CD8-positive, alpha-beta memory T cell (primary cell): ENCODE measurements at regions not wholly inside any gene's neighbourhood (a gene's known extent, or its start where the extent isn't known, plus 50 kb on each side); places are given as distances from the start of the nearest gene placed in this dataset.
"Not testable (repeated sequence)": the region's sequence is repeated elsewhere in the genome, so short reads cannot be mapped to it uniquely, and the experiment has no call there.

Experiments used
- CTCF ChIA-PET: fragments of 350-600 bp; sonication (Branson Sonifier 250); formaldehyde crosslinking; loops from one replicate; lab custom pipeline; 2021; ENCODE audit warnings: antibody characterized with exemption; lab: Charles Lee
- POLR2A ChIA-PET: fragments of 350-600 bp; sonication (Branson Sonifier 250); formaldehyde crosslinking; loops from one replicate; lab custom pipeline; 2021; ENCODE audit warnings: antibody characterized with exemption; lab: Charles Lee
- DNase-seq, 5 donors: peaks; one replicate each; pipeline versions ENCODE4 v3.0.0 to v3.0.0-alpha.2; 2020 to 2022; ENCODE audit warnings: mixed read lengths in 1 of 5
- H3K27ac ChIP-seq: one replicate; pipeline ENCODE4 v1.7.0; 2013; ENCODE audit warnings: low read depth, mild to moderate bottlenecking, low read length, moderate library complexity
- H3K27me3 ChIP-seq: 2 replicates; pipeline ENCODE4 v1.7.0; 2013; ENCODE audit warnings: low read length, mild to moderate bottlenecking; ENCODE audit not compliant: insufficient read depth, poor library complexity, severe bottlenecking
- H3K36me3 ChIP-seq: 2 replicates; pipeline ENCODE4 v1.7.0; 2013; ENCODE audit warnings: mild to moderate bottlenecking, low read length, moderate library complexity; ENCODE audit not compliant: insufficient read depth
- H3K4me1 ChIP-seq: 2 replicates; pipeline ENCODE4 v1.7.0; 2013; ENCODE audit warnings: mild to moderate bottlenecking, low read length, moderate library complexity; ENCODE audit not compliant: insufficient read depth
- H3K4me3 ChIP-seq: 2 replicates; pipeline ENCODE4 v1.7.0; 2013; ENCODE audit warnings: mild to moderate bottlenecking, low read length
- H3K9me3 ChIP-seq: 2 replicates; pipeline ENCODE4 v1.7.0; 2013; ENCODE audit warnings: mild to moderate bottlenecking, low read length
- H3K27ac Mint-ChIP-seq, 8 donors: one replicate each; pipeline ENCODE4 v1.8.0; 2020 to 2021; ENCODE audit warnings: mixed read lengths in 8 of 8, mild to moderate bottlenecking in 6 of 8, inconsistent platforms in 3 of 8, moderate library complexity in 3 of 8
- H3K27me3 Mint-ChIP-seq, 2 donors: one replicate each; pipeline ENCODE4 v1.8.0; 2020 to 2021; ENCODE audit warnings: mixed read lengths in 2 of 2, mild to moderate bottlenecking in 1 of 2, moderate library complexity in 1 of 2
- H3K36me3 Mint-ChIP-seq, 3 donors: one replicate each; pipeline ENCODE4 v1.8.0; 2020 to 2021; ENCODE audit warnings: mixed read lengths in 3 of 3, inconsistent platforms in 1 of 3, mild to moderate bottlenecking in 1 of 3
- H3K4me1 Mint-ChIP-seq, 3 donors: one replicate each; pipeline ENCODE4 v1.8.0; 2020 to 2021; ENCODE audit warnings: mixed read lengths in 3 of 3, inconsistent platforms in 1 of 3, mild to moderate bottlenecking in 1 of 3
- H3K4me3 Mint-ChIP-seq, 7 donors: one replicate each; pipeline ENCODE4 v1.8.0; 2020 to 2021; ENCODE audit warnings: mixed read lengths in 7 of 7, mild to moderate bottlenecking in 6 of 7, moderate library complexity in 4 of 7, inconsistent platforms in 2 of 7
- H3K9me3 Mint-ChIP-seq, 5 donors: one replicate each; pipeline ENCODE4 v1.8.0; 2020 to 2022; ENCODE audit warnings: mixed read lengths in 5 of 5, mild to moderate bottlenecking in 3 of 5, moderate library complexity in 2 of 5, inconsistent platforms in 1 of 5

DNA sequence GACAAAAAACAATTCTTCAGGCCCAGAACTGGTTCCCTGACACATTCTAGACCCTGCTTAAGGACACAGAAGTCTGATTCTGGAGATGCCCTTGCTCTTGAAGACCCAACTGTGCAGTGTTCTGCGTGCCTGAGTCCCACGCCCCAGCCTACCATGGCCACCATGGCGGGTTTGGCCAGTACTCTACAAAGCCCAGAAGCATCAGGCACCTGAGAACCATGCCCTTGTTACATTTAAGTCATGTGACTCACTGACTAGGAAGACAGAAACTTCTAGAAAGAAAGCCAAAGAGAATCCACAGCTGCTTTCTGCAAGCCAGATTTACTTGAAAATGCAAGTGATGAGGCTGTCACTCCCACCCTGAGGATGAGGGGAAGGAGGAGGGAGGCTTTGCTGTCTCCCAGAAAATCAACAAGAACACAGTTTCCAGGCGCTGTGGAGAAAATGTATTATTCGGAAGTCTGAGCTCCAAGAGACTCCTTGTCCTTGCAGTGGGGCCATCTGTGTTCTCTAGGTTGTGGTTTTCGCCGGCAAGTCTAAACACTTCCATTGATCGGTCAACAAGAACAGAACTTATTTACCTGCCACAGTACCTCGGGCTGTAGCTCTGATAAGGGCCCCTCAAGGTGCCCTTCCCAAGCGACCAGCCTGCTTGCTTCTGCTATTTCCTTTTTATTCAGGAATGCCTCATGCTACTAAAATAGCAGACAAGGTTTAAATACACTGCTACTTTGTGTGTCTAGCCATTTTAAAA is 81.3 kb upstream of the DMRT1 start:
- DNase-seq = no peak
- H3K9me3 ChIP-seq = no peaks in the 10 kb centered on the region
- peaks cover 7 to 11% of the 10 kb centered on the region in 2 donors for H3K27me3 Mint-ChIP-seq
- H3K4me3 Mint-ChIP-seq = no peak overlapping the region
- H3K27me3 ChIP-seq = peaks cover 5% of the 10 kb centered on the region
- H3K9me3 Mint-ChIP-seq = no peaks in the 10 kb centered on the region
- H3K36me3 Mint-ChIP-seq = no peaks in the 10 kb centered on the region
- H3K4me1 Mint-ChIP-seq = peaks cover 4 to 12% (median 11%) of the 10 kb centered on the region in 3 donors
- CTCF ChIA-PET = interaction anchor here (1.2 kb wide), 1 partner anchor 10 kb away, joined by 3 read pairs; no protein-coding TSS in a partner anchor
- POLR2A ChIA-PET = no interaction called here
- no peak overlapping the region for H3K27ac Mint-ChIP-seq
- H3K27ac ChIP-seq = no peak overlapping the region
- peaks cover 4% of the 10 kb centered on the region for H3K4me1 ChIP-seq
- H3K4me3 ChIP-seq = no peak overlapping the region
- no peaks in the 10 kb centered on the region for H3K36me3 ChIP-seq

DNA sequence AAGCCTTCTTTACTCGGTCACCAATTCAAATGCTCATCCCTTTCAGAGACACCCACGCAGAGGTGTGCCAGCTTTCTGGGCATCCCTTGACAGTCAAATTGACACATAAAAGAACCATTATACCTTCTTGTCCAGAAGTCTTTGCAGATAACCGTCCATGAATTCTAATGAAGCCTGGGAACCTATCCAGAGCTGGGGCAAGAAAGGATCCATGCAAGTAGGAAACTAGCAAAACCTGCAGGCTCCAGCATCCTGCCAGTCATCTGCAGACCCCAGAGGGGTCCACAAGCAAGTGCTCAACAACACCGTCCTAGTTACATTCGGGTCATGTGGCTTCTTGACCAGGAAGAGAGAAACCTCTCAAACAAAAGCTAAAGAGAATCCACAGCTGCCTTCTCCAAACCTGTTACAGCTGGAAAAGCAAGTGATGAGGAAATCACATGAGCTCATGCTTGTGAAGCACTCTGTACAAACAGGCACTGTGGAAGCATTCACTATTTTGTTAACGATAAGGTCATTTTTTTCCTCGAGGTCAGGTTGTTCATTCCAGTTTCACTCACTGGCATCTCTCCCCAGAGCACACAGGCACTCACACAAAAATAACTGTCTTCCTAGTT is 80.2 kb upstream of the DMRT1 start:
- Histone ChIP-seq H3K4me1 (peaks cover 4% of the 10 kb centered on the region), H3K27ac (no peak overlapping the region), H3K9me3 (no peaks in the 10 kb centered on the region), H3K4me3 (no peak overlapping the region), H3K36me3 (no peaks in the 10 kb centered on the region), H3K27me3 (peaks cover 5% of the 10 kb centered on the region)
- H3K27me3 Mint-ChIP-seq = peaks cover 11 to 19% of the 10 kb centered on the region in 2 donors
- DNase-seq = no peak
- peaks cover 4 to 6% (median 6%) of the 10 kb centered on the region in 3 donors for H3K4me1 Mint-ChIP-seq
- no peaks in the 10 kb centered on the region for H3K9me3 Mint-ChIP-seq
- no peak overlapping the region for H3K27ac Mint-ChIP-seq
- H3K36me3 Mint-ChIP-seq = no peaks in the 10 kb centered on the region
- no peak overlapping the region for H3K4me3 Mint-ChIP-seq
- ChIA-PET POLR2A (no interaction called here), CTCF (no interaction called here)

DNA sequence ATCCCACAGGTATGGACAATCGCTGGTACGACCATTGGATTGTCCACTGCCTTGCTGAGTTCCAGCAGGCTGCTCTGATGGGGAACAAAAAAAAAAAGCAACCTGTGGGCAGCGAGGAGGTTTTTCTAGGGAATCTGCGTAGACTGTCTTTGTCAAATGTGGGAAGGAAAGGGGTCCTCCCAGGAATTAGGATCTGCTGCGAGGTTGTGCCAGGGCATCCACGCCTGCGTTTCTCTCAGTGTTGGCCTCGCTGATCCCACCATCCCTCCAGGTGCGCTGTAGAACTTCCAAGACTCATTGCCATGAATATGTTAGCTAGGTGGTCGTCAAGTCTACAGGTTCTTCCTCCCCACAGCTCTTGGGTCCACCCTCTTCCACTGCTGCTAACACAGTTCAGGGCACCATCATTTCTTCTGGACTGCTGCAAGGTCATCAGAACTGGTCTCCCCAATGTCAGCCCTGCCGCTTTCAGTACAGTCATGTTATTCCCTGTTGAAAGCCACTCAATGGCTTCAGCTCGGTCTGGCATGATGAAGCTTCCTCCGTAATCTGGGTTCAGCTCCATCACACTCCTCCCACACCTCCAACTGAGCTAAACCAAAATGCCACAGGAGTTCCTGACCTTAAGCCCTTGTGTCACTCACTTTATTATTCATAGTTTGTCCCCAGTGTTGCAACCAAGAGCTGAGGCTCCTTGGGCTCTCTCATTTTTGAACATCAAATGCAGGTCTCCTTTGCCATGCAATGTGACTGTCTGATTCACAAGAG is 79.5 kb upstream of the DMRT1 start:
- H3K4me1 Mint-ChIP-seq = peaks cover 4 to 6% (median 6%) of the 10 kb centered on the region in 3 donors
- no peaks in the 10 kb centered on the region for H3K36me3 Mint-ChIP-seq
- no peak overlapping the region for H3K4me3 Mint-ChIP-seq
- Histone ChIP-seq H3K27ac (no peak overlapping the region), H3K27me3 (peaks cover 5% of the 10 kb centered on the region), H3K4me3 (no peak overlapping the region), H3K9me3 (no peaks in the 10 kb centered on the region), H3K36me3 (no peaks in the 10 kb centered on the region), H3K4me1 (peaks cover 4% of the 10 kb centered on the region)
- H3K27ac Mint-ChIP-seq = no peak overlapping the region
- POLR2A ChIA-PET = no interaction called here
- CTCF ChIA-PET = no interaction called here
- no peaks in the 10 kb centered on the region for H3K9me3 Mint-ChIP-seq
- no peak for DNase-seq
- H3K27me3 Mint-ChIP-seq = peaks cover 11 to 21% of the 10 kb centered on the region in 2 donors

DNA sequence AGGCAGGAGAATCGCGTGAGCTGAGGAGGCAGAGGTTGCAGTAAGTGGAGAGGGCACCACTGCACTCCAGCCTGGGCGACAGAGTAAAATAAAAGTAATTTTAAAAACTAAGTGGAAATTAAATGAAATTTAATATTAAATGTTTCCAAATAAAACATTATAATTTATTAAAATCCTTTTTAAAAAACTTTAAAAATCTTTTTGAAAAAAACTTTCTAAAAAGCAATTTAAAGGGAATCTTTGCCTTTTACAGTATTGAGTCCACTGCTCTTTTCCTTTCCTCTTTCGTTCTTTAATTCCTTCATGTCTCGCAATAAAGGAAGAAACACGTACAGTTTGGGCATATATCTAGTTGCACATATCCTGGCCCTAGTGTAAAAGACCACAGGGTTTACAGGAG is 77.8 kb upstream of the DMRT1 start:
- H3K4me1 ChIP-seq = peaks cover 4% of the 10 kb centered on the region
- no peak overlapping the region for H3K4me3 ChIP-seq
- H3K4me1 Mint-ChIP-seq = peaks cover 4 to 6% (median 6%) of the 10 kb centered on the region in 3 donors
- DNase-seq = no peak
- H3K27me3 ChIP-seq = peaks cover 5% of the 10 kb centered on the region
- H3K27ac Mint-ChIP-seq = no peak overlapping the region
- H3K36me3 ChIP-seq = no peaks in the 10 kb centered on the region
- H3K27ac ChIP-seq = no peak overlapping the region
- no peaks in the 10 kb centered on the region for H3K9me3 ChIP-seq
- H3K9me3 Mint-ChIP-seq = peaks cover 0 to 2% (median 0%) of the 10 kb centered on the region in 5 donors
- ChIA-PET POLR2A (no interaction called here), CTCF (no interaction called here)
- H3K36me3 Mint-ChIP-seq = peaks cover 0 to 1% (median 0%) of the 10 kb centered on the region in 3 donors
- H3K27me3 Mint-ChIP-seq = peaks cover 13 to 31% of the 10 kb centered on the region in 2 donors
- peak overlapping the region in 1 of 7 donors; percentile 14 for H3K4me3 Mint-ChIP-seq

DNA sequence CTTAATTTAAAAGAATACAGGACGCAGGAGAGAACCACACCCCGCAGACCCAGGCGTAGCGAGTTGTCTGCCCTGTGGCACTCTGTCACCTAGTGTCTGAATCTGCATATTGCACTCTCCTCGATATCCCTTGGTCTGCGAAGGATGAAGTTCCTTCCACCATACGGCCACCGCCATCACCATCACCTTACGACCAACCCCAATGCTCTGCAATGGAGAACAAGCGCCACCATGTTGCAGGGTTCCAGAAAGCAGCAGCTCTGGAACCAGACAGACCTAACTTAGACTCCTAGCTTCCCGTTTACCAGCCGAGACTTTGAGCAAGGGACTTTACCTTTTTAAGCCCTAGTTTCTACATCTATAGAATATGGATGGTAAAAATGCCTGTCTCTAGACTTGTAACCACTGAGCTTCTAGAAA is 77.4 kb upstream of the DMRT1 start:
- Mint-ChIP-seq H3K27ac (no peak overlapping the region), H3K4me3 (peak overlapping the region in 1 of 7 donors; percentile 14), H3K9me3 (peaks cover 0 to 2% (median 0%) of the 10 kb centered on the region in 5 donors), H3K36me3 (peaks cover 0 to 1% (median 0%) of the 10 kb centered on the region in 3 donors), H3K4me1 (peaks cover 4 to 6% (median 6%) of the 10 kb centered on the region in 3 donors), H3K27me3 (peaks cover 13 to 34% of the 10 kb centered on the region in 2 donors)
- Histone ChIP-seq H3K4me1 (peaks cover 4% of the 10 kb centered on the region), H3K27me3 (peaks cover 5% of the 10 kb centered on the region), H3K36me3 (no peaks in the 10 kb centered on the region), H3K9me3 (no peaks in the 10 kb centered on the region), H3K27ac (no peak overlapping the region), H3K4me3 (no peak overlapping the region)
- CTCF ChIA-PET = interaction anchor here (0.7 kb wide), 1 partner anchor 12 kb away, joined by 3 read pairs; no protein-coding TSS in a partner anchor
- POLR2A ChIA-PET = no interaction called here
- peak in 3 of 5 donors; percentile 11 to 53 (median 22) for DNase-seq

DNA sequence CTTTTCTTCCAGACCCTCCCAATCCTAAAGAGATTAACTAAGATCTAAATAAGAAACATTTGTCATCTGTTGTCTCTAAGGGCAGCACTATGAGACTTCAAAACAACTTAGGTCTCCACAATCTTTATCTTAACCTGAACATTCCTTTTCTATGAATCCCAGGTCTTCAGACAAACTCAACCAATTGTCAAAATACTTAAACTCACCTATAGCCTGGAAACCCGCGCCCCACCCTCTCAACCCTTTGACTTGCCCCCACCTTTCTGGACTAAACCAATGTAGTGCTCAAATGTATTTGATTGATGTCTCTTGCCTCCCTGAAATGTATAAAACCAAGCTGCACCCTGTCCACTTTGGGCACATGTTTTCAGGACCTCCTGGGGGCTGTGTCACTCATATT is 76.5 kb upstream of the DMRT1 start:
- Histone ChIP-seq H3K4me3 (no peak overlapping the region), H3K27ac (no peak overlapping the region), H3K9me3 (no peaks in the 10 kb centered on the region), H3K4me1 (peaks cover 4% of the 10 kb centered on the region), H3K36me3 (no peaks in the 10 kb centered on the region), H3K27me3 (peaks cover 5% of the 10 kb centered on the region)
- Mint-ChIP-seq H3K9me3 (peaks cover 0 to 7% (median 2%) of the 10 kb centered on the region in 5 donors), H3K4me1 (peaks cover 4 to 6% (median 6%) of the 10 kb centered on the region in 3 donors), H3K36me3 (peaks cover 0 to 1% (median 0%) of the 10 kb centered on the region in 3 donors), H3K27me3 (peaks cover 20 to 43% of the 10 kb centered on the region in 2 donors), H3K4me3 (no peak overlapping the region), H3K27ac (no peak overlapping the region)
- DNase-seq = no peak
- ChIA-PET POLR2A (no interaction called here), CTCF (interaction anchor here (0.7 kb wide), 1 partner anchor 13 kb away, joined by 3 read pairs; no protein-coding TSS in a partner anchor)

DNA sequence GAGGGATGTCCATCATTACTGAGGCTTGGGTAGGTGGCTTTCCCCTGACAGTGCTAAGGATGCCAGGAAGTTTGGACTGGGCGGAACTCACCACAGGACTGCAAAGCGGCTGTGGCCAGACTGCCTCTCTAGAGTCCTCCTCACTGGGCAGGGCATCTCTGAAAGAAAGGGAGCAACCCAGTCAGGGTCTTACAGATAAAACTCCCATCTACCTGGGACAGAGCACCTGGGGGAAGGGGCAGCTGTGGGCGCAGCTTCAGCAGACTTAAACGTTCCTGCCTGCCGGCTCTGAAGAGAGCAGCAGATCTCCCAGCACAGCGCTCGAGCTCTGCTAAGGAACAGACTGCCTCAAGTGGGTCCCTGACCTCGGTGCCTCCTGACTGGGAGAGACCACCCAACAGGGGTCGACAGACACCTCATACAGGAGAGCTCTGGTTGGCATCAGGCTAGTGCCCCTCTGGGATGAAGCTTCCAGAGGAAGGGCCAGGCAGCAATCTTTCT is 74.4 kb upstream of the DMRT1 start:
- H3K36me3 Mint-ChIP-seq, POLR2A ChIA-PET, CTCF ChIA-PET: not testable (repeated sequence)

More for the DNA sequence above, 74.4 kb upstream of the DMRT1 start:
- H3K4me1 Mint-ChIP-seq, H3K27me3 ChIP-seq, H3K27ac Mint-ChIP-seq, H3K4me1 ChIP-seq, DNase-seq, H3K4me3 ChIP-seq, H3K9me3 ChIP-seq, H3K9me3 Mint-ChIP-seq, H3K36me3 ChIP-seq, H3K4me3 Mint-ChIP-seq, H3K27ac ChIP-seq: not testable (repeated sequence)
- peaks cover 20 to 57% of the 10 kb centered on the region in 2 donors for H3K27me3 Mint-ChIP-seq
